Motor neuron (in vitro differentiated cells): ENCODE measurements at regions not wholly inside any gene's neighbourhood (a gene's known extent, or its start where the extent isn't known, plus 50 kb on each side); places are given as distances from the start of the nearest gene placed in this dataset.

Experiments
- ATAC-seq, 8 experiments: fragments of 200-7000 bp; cut with Tn5 transposase; replicated peaks in 6 of 8; 2 replicates each; pipeline ENCODE4 v1.8.0; 2021; ENCODE audit warnings: mild to moderate bottlenecking in 8 of 8, moderate library complexity in 8 of 8
- H3K27ac ChIP-seq, 2 donors: fragments of 250-450 bp; sonication (Bioruptor Pico); 2 replicates each; pipeline ENCODE4 v1.9.0; 2021; ENCODE audit warnings: antibody characterized with exemption in 2 of 2, mild to moderate bottlenecking in 2 of 2, moderate library complexity in 1 of 2
- H3K4me1 ChIP-seq, 2 donors: fragments of 250-450 bp; sonication (Bioruptor Pico); replicated peaks in 1 of 2; 2 replicates each; pipeline ENCODE4 v1.6.1; 2021; ENCODE audit warnings: antibody characterized with exemption in 2 of 2, mild to moderate bottlenecking in 2 of 2, moderate library complexity in 1 of 2
- H3K4me3 ChIP-seq, 5 donors: fragments of 250-450 bp; sonication (Bioruptor Pico); 2 replicates each; pipeline ENCODE4 v1.9.0; 2021; ENCODE audit warnings: antibody characterized with exemption in 5 of 5, mild to moderate bottlenecking in 5 of 5, moderate library complexity in 4 of 5
- WGBS, 10 experiments: fragments of 450-650 bp; shearing (Covaris generic); methylation state at CpG; one replicate each; pipeline ENCODE4 v1.0.0; 2022; 5-methylcytosine and 5-hydroxymethylcytosine counted together
- in situ Hi-C, 9 experiments: fragments of 400-800 bp; cut with MboI; loops; one replicate each; pipeline ENCODE4 v1.15.0; 2021; ENCODE audit warnings: low sequenced_read_pairs in 9 of 9, low pct_unique_long_range_greater_than_20kb in 2 of 9; ENCODE audit not compliant: unreplicated experiment in 9 of 9

GRCh38 chr14:97592341-97592980, 795.3 kb downstream of the VRK1 start:
- Histone ChIP-seq H3K4me3 (no peak overlapping the region), H3K27ac (no peak overlapping the region), H3K4me1 (no peaks in the 10 kb centered on the region)
- ATAC-seq, result no peak
- in situ Hi-C loops, result no loop called here
- 4 to 100% (median 75%) methylated on average over 1 to 5 of the region's 5 CpGs for WGBS, 10 experiments

DNA sequence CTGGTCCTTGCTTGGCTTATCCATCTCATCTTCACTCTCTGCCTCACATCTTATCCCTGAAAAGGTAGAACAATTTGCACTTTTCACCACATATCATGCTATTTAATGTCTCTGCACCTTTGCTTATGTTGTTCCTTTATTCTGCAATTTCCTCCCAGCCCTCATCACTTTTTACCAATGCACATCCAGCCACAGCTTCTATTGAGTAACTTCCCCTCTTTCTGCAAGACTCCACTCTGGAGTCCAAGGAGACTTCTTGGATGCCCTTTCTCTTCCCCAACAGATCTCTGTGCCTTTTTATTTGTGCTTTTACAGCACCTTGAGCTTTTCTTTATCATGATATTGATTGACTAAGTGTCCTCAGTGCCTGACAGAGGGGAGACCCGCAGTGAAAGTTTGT, 797.1 kb downstream of the VRK1 start:
- WGBS, 10 experiments, result 20 to 100% (median 80%) methylated on average over 1 of the region's 1 CpG; no CpG with 5 or more reads in 2 of the 10 experiments
- no peaks in the 10 kb centered on the region for H3K4me1 ChIP-seq
- no peak overlapping the region for H3K4me3 ChIP-seq
- in situ Hi-C loops, result no loop called here
- no peak overlapping the region for H3K27ac ChIP-seq
- ATAC-seq, result no peak

DNA sequence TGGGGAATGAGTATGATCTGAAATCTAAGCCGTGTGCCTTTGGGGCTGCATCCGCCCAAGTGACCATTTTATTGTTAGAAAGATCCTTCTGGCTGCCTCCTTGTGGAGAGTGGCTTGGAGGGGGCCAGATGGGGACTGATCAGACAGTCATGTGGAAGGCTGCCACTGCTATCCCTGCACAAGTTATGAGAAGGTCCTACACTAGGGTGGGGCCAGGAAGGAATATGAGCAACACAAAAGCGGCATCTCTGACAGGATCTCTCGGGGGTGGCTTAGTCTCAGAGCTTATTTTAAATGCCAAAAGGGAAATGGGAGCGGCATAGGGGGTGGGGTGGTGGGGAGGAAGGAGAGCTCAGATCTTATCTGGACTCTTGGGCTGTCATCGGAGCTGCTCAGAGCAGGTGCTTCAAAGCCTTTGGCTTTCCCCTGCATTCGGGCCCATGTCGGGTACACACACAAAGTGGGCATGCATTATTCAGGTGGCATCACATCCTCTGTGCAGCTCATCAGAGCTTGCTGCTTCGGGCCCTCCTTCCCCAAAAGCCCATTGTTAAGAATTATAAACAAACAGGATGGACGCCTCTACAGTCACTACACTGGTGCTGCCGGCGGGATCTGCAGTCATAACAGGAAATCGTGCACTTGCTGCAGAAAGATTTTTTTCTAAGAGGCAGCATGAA, 805.4 kb downstream of the VRK1 start:
- Histone ChIP-seq H3K4me3 (no peak overlapping the region), H3K27ac (no peak overlapping the region), H3K4me1 (no peaks in the 10 kb centered on the region)
- ATAC-seq, result no peak
- WGBS, 10 experiments, result 0 to 100% (median 80%) methylated on average over 1 to 9 of the region's 13 CpGs
- in situ Hi-C loops, result no loop called here

DNA sequence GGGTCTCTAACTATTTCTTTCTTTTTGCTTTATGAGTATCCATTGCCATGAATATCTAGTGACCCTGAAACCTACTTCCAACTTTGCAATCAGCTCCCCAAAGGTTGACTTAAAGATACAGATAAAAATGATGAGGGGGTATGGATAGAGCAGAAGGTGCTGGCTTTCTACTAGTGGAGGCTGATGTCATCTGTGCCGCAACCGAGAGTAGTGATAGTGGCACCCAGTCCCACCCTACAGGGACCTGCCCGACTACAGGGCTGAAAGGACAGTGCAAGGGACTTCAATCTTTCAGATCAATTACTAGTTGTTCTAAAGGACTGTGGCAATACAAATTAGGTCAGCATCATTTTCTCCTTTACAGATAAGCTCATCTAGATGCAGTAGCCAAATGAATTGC, 806.0 kb downstream of the VRK1 start:
- Histone ChIP-seq H3K4me1 (no peaks in the 10 kb centered on the region), H3K27ac (no peak overlapping the region), H3K4me3 (no peak overlapping the region)
- WGBS, 10 experiments, result 70 to 100% (median 87%) methylated on average over 1 to 3 of the region's 3 CpGs; no CpG with 5 or more reads in 6 of the 10 experiments
- ATAC-seq, result no peak
- in situ Hi-C loops, result no loop called here

DNA sequence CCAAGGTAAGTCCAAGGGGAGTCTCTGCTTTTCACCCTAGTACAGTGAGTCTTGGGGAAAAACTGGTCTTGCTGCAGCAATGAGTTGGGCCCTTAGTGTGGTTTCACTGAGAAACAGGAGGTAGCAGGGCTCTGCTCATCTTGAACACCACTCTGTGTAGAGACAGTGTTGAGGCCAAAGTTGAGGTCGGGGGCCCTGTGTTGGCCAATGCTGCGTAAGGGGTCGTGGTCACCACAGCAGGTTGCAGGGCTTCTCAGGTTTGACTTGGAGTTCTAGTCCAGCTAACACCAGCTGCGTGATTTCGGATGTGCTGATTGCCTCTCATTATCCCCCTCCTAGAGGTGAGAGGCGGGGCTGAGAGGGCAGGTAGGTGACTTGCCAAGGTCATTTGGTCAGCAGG, 807.5 kb downstream of the VRK1 start:
- no peak for ATAC-seq
- WGBS, 10 experiments, result 78 to 100% (median 94%) methylated on average over 1 to 6 of the region's 6 CpGs; no CpG with 5 or more reads in 5 of the 10 experiments

DNA sequence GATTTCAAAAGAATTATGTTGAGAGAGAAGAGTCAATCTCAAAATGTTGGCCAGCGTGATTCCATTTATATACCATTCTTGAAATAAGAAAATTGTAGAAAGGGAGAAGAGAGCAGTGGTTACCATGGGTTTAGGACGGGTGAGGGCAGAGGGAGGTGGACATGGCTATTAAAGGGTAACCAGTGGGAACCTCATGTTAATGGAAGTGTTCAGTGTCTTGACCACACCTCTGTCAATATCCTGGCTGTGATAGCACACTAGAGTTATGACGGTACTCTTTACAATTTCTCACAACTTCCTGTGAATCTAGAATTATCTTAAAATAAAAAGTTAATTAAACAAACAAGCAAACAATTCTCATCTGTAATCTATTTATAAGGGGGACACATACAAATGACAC, 821.2 kb downstream of the VRK1 start:
- in situ Hi-C loops, result no loop called here
- WGBS, 10 experiments, result 17 to 100% (median 81%) methylated on average over 1 to 3 of the region's 3 CpGs; no CpG with 5 or more reads in 1 of the 10 experiments
- Histone ChIP-seq H3K27ac (no peak overlapping the region), H3K4me1 (peaks cover 4 to 6% of the 10 kb centered on the region in 2 donors), H3K4me3 (no peak overlapping the region)
- no peak for ATAC-seq

More for the DNA sequence above, 807.5 kb downstream of the VRK1 start:
- Histone ChIP-seq H3K4me1 (no peaks in the 10 kb centered on the region), H3K4me3 (no peak overlapping the region), H3K27ac (no peak overlapping the region)
- in situ Hi-C loops, result no loop called here

GRCh38 chr14:97618917-97619690, 821.9 kb downstream of the VRK1 start:
- no peak for ATAC-seq
- peaks cover 4 to 6% of the 10 kb centered on the region in 2 donors for H3K4me1 ChIP-seq
- in situ Hi-C loops, result no loop called here
- no peak overlapping the region for H3K27ac ChIP-seq
- 0 to 100% (median 83%) methylated on average over 1 of the region's 1 CpG; no CpG with 5 or more reads in 1 of the 10 experiments for WGBS, 10 experiments
- no peak overlapping the region for H3K4me3 ChIP-seq

GRCh38 chr14:97620066-97620465, 822.9 kb downstream of the VRK1 start:
- ATAC-seq, result no peak
- H3K27ac ChIP-seq, result no peak overlapping the region
- in situ Hi-C loops, result no loop called here
- 17 to 89% (median 46%) methylated on average over 1 to 5 of the region's 5 CpGs; no CpG with 5 or more reads in 1 of the 10 experiments for WGBS, 10 experiments
- H3K4me3 ChIP-seq, result no peak overlapping the region
- H3K4me1 ChIP-seq, result peaks cover 4 to 6% of the 10 kb centered on the region in 2 donors

DNA sequence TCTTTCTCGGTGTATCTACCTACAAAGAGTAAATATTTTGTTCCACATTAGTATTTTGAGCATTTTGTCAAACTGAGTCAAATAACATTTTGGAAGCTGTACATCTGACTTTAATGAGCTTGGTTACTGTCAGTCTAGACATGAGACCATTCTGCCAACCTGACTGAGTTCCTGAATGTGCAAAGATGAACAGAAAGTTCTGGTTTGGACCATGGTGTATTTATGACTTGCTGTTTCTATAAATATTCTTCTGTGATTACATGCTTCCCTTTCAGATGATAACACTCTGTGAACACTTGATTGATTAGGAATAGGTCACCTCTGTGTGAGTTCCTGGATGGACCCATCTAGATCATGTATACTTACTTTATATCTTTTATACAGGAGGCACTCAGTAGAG, 827.8 kb downstream of the VRK1 start:
- 0 to 100% (median 82%) methylated on average over 1 of the region's 1 CpG; no CpG with 5 or more reads in 4 of the 10 experiments for WGBS, 10 experiments
- ATAC-seq, result no peak
- peaks cover 4 to 5% of the 10 kb centered on the region in 2 donors for H3K4me1 ChIP-seq
- H3K4me3 ChIP-seq, result no peak overlapping the region
- no peak overlapping the region for H3K27ac ChIP-seq
- in situ Hi-C loops, result no loop called here

- 0 to 83% (median 53%) methylated on average over 1 to 3 of the region's 3 CpGs for WGBS, 10 experiments
- ATAC-seq, result no peak
- H3K4me1 ChIP-seq, result no peaks in the 10 kb centered on the region
- no peak overlapping the region for H3K4me3 ChIP-seq
- in situ Hi-C loops, result no loop called here
- no peak overlapping the region for H3K27ac ChIP-seq
Observed at GRCh38 chr14:97625477-97625876, 828.3 kb downstream of the VRK1 start.

DNA sequence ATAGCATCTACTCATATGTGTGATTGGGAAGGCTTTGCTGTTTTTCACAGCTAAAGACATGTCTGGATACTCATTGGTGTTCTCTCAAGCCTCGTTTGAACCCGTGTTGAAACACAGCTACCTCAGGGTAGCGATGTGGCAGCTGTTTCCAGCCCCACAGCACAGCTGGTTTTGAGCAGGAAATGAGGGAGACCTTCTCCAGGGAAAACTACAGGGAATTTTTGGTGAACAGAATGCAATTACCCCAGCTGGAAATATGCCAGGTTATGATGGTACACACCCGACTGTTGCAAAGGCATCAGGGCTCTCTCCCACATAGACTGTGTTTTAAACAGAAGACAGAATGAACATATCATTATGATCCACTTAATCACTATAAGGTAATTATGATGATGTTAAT, 828.9 kb downstream of the VRK1 start:
- H3K4me1 ChIP-seq, result no peaks in the 10 kb centered on the region
- H3K27ac ChIP-seq, result no peak overlapping the region
- WGBS, 10 experiments, result 0 to 100% (median 90%) methylated on average over 1 to 4 of the region's 4 CpGs; no CpG with 5 or more reads in 5 of the 10 experiments
- no peak overlapping the region for H3K4me3 ChIP-seq
- no peak for ATAC-seq
- in situ Hi-C loops, result no loop called here

GRCh38 chr14:97630249-97630648, 833.1 kb downstream of the VRK1 start:
- peaks cover 8 to 16% of the 10 kb centered on the region in 2 donors for H3K4me1 ChIP-seq
- H3K27ac ChIP-seq, result no peak overlapping the region
- no peak overlapping the region for H3K4me3 ChIP-seq
- in situ Hi-C loops, result no loop called here
- 0 to 86% (median 55%) methylated on average over 1 to 5 of the region's 5 CpGs; no CpG with 5 or more reads in 2 of the 10 experiments for whole genome bisulfite sequencing, 10 experiments
- peak in 1 of 8 experiments; percentile 63 for ATAC-seq

- ATAC-seq, result peak in 1 of 8 experiments; percentile 51
- H3K4me1 ChIP-seq, result peaks cover 8 to 19% of the 10 kb centered on the region in 2 donors
- H3K27ac ChIP-seq, result no peak overlapping the region
- WGBS, 10 experiments, result 8 to 100% (median 76%) methylated on average over 1 to 4 of the region's 4 CpGs
- H3K4me3 ChIP-seq, result no peak overlapping the region
- in situ Hi-C loops, result no loop called here
Observed at GRCh38 chr14:97633131-97633738, 836.1 kb downstream of the VRK1 start.
